B cell (primary cell): ENCODE measurements at regions not wholly inside any gene's neighbourhood (a gene's known extent, or its start where the extent isn't known, plus 50 kb on each side); places are given as distances from the start of the nearest gene placed in this dataset.

Experiments
- CTCF ChIP-seq: fragments of 200-600 bp; IDR thresholded peaks from one replicate; pipeline ENCODE4 v1.8.0; 2022; ENCODE audit warnings: antibody characterized with exemption, mild to moderate bottlenecking
- EZH2 ChIP-seq: IDR thresholded peaks from 2 replicates; pipeline ENCODE4 v1.6.1; 2012; ENCODE audit warnings: borderline replicate concordance, low read depth, mild to moderate bottlenecking, moderate library complexity, low read length; ENCODE audit not compliant: insufficient read depth, poor library complexity, severe bottlenecking

GRCh38 chr6:17039266-17039665, 62.6 kb upstream of the STMND1 start:
- TF ChIP-seq CTCF (no peak), EZH2 (no peak)
